Osteocyte (in vitro differentiated cells): ENCODE measurements at regions not wholly inside any gene's neighbourhood (a gene's known extent, or its start where the extent isn't known, plus 50 kb on each side); places are given as distances from the start of the nearest gene placed in this dataset.

Experiments used
- DNase-seq: peaks from one replicate; pipeline ENCODE4 v3.0.0; 2021; ENCODE audit warnings: mixed read lengths; ENCODE audit not compliant: unreplicated experiment; ENCODE audit errors: extremely low spot score
- H3K27ac Mint-ChIP-seq: one replicate; pipeline ENCODE4 v1.8.0; 2021; ENCODE audit warnings: mild to moderate bottlenecking, mixed read lengths; ENCODE audit not compliant: unreplicated experiment
- H3K27me3 Mint-ChIP-seq: one replicate; pipeline ENCODE4 v1.8.0; 2021; ENCODE audit warnings: mixed read lengths; ENCODE audit not compliant: unreplicated experiment
- H3K36me3 Mint-ChIP-seq: one replicate; pipeline ENCODE4 v1.8.0; 2021; ENCODE audit warnings: mixed read lengths; ENCODE audit not compliant: unreplicated experiment
- H3K4me1 Mint-ChIP-seq: one replicate; pipeline ENCODE4 v1.8.0; 2021; ENCODE audit warnings: mixed read lengths; ENCODE audit not compliant: unreplicated experiment
- H3K4me3 Mint-ChIP-seq: one replicate; pipeline ENCODE4 v1.8.0; 2021; ENCODE audit warnings: mild to moderate bottlenecking, moderate library complexity, mixed read lengths; ENCODE audit not compliant: unreplicated experiment
- H3K9me3 Mint-ChIP-seq: one replicate; pipeline ENCODE4 v1.8.0; 2021; ENCODE audit warnings: mixed read lengths; ENCODE audit not compliant: unreplicated experiment
- TF ChIP-seq, protein P1 (sequence below): fragments of 200-600 bp; sonication (generic); IDR thresholded peaks from 2 replicates; pipeline ENCODE4 v1.5.0; 2021; ENCODE audit warnings: antibody characterized with exemption, mild to moderate bottlenecking, moderate library complexity

GRCh38 chr12:76277480-76277879 lies 70.7 kb downstream of the BBS10 start:
- no peak overlapping the region for H3K4me3 Mint-ChIP-seq
- H3K36me3 Mint-ChIP-seq, result no peaks in the 10 kb centered on the region
- H3K27ac Mint-ChIP-seq, result peak overlapping the region; percentile 59
- DNase-seq, result no peak
- H3K9me3 Mint-ChIP-seq, result no peaks in the 10 kb centered on the region
- TF ChIP-seq, protein P1, sequence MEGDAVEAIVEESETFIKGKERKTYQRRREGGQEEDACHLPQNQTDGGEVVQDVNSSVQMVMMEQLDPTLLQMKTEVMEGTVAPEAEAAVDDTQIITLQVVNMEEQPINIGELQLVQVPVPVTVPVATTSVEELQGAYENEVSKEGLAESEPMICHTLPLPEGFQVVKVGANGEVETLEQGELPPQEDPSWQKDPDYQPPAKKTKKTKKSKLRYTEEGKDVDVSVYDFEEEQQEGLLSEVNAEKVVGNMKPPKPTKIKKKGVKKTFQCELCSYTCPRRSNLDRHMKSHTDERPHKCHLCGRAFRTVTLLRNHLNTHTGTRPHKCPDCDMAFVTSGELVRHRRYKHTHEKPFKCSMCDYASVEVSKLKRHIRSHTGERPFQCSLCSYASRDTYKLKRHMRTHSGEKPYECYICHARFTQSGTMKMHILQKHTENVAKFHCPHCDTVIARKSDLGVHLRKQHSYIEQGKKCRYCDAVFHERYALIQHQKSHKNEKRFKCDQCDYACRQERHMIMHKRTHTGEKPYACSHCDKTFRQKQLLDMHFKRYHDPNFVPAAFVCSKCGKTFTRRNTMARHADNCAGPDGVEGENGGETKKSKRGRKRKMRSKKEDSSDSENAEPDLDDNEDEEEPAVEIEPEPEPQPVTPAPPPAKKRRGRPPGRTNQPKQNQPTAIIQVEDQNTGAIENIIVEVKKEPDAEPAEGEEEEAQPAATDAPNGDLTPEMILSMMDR, result no peak
- H3K4me1 Mint-ChIP-seq, result peaks cover 51% of the 10 kb centered on the region
- H3K27me3 Mint-ChIP-seq, result no peaks in the 10 kb centered on the region

DNA sequence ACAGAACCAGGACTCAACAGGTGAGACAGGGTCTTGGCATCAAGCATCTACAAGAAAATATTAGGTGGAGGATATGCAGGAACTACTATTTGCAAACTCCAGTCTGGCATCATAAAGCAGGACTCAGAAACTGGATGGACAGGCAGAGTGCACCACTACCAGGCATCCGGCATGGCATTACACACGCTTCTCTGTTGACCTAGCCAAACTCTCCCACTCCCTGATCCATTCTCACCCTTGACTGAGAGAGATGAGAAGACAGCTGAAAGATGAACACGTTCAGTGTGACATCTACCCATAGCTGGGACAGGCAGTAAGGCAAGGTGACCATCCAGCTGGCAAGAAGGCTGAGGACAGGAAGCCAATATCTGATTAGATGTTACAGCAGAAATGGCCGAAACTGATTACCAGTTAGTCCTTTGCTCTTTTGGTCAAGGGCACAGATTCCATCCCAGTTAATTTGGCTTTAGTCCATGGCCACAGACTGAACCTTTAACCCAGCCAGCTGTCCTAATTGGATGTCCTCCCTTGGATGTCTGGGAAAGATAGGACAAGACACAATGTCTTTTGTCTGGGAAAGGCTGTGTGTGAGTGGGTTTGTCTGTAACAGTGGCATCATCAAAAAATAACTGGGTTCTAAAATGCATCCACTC lies 71.6 kb downstream of the BBS10 start:
- DNase-seq, result no peak
- Mint-ChIP-seq H3K27me3 (no peaks in the 10 kb centered on the region), H3K4me3 (no peak overlapping the region), H3K9me3 (no peaks in the 10 kb centered on the region), H3K36me3 (no peaks in the 10 kb centered on the region), H3K4me1 (peaks cover 59% of the 10 kb centered on the region), H3K27ac (peak overlapping the region; percentile 59)
- TF ChIP-seq, protein P1, result no peak

GRCh38 chr12:76275511-76276093 lies 72.6 kb downstream of the BBS10 start:
- Mint-ChIP-seq H3K36me3 (no peaks in the 10 kb centered on the region), H3K27me3 (no peaks in the 10 kb centered on the region), H3K27ac (peak overlapping the region; percentile 67), H3K9me3 (no peaks in the 10 kb centered on the region), H3K4me1 (peaks cover 67% of the 10 kb centered on the region), H3K4me3 (no peak overlapping the region)
- no peak for DNase-seq
- TF ChIP-seq, protein P1, result no peak

- H3K27ac Mint-ChIP-seq, result no peak overlapping the region
- H3K27me3 Mint-ChIP-seq, result no peaks in the 10 kb centered on the region
- TF ChIP-seq, protein P1, result no peak
- DNase-seq, result no peak
- H3K4me3 Mint-ChIP-seq, result no peak overlapping the region
- no peaks in the 10 kb centered on the region for H3K36me3 Mint-ChIP-seq
- peaks cover 76% of the 10 kb centered on the region for H3K4me1 Mint-ChIP-seq
- H3K9me3 Mint-ChIP-seq, result no peaks in the 10 kb centered on the region
These were observed 73.7 kb downstream of the BBS10 start for GRCh38 chr12:76274420-76275083.

- TF ChIP-seq, protein P1, result no peak
- Mint-ChIP-seq H3K4me1 (peaks cover 72% of the 10 kb centered on the region), H3K4me3 (no peak overlapping the region), H3K9me3 (no peaks in the 10 kb centered on the region), H3K27me3 (no peaks in the 10 kb centered on the region), H3K36me3 (no peaks in the 10 kb centered on the region), H3K27ac (no peak overlapping the region)
- no peak for DNase-seq
These were observed 75.9 kb downstream of the BBS10 start for GRCh38 chr12:76272287-76272686.
